PC-3 (cell line): ENCODE measurements at regions not wholly inside any gene's neighbourhood (a gene's known extent, or its start where the extent isn't known, plus 50 kb on each side); places are given as distances from the start of the nearest gene placed in this dataset.

Experiments
- ATAC-seq: fragments of 200-7000 bp; cut with Tn5 transposase; 2 replicates; pipeline ENCODE4 v1.9.1; 2020; ENCODE audit warnings: mild to moderate bottlenecking, moderate library complexity
- BruUV-seq: library from RNA; stranded (reverse); fragments of 400-500 nt; replicated peaks from 2 replicates; lab custom pipeline; 2021; lab: Mats Ljungman, UMichigan
- CTCF ChIA-PET: fragments of 300-600 bp; sonication (Branson Sonifier 250); formaldehyde crosslinking; loops from one replicate; lab custom pipeline; 2022; ENCODE audit warnings: antibody characterized with exemption; lab: Charles Lee
- POLR2A ChIA-PET: fragments of 300-600 bp; sonication (Branson Sonifier 250); formaldehyde crosslinking; loops from one replicate; lab custom pipeline; 2022; ENCODE audit warnings: antibody characterized with exemption; ENCODE audit not compliant: unreplicated experiment; lab: Charles Lee
- DNase-seq: peaks from one replicate; pipeline ENCODE4 v3.0.0-alpha.2; 2015
- H2AFZ ChIP-seq: fragments of 300-600 bp; sonication (generic); 2 replicates; pipeline ENCODE4 v1.6.0; 2016; ENCODE audit warnings: antibody characterized with exemption, low read length
- H3F3A ChIP-seq: fragments of 300-600 bp; sonication (generic); one replicate; pipeline ENCODE4 v1.6.0; 2017; ENCODE audit warnings: antibody characterized with exemption, low read length, control low read depth, mild to moderate bottlenecking; ENCODE audit not compliant: unreplicated experiment
- H3K27ac ChIP-seq: fragments of 300-600 bp; sonication (generic); 2 replicates; pipeline ENCODE4 v1.5.1; 2016; ENCODE audit warnings: mild to moderate bottlenecking, low read length
- H3K27me3 ChIP-seq: fragments of 300-600 bp; sonication (generic); 2 replicates; pipeline ENCODE4 v1.6.1; 2016; ENCODE audit warnings: low read length, mixed read lengths
- H3K36me3 ChIP-seq: fragments of 300-600 bp; sonication (generic); 2 replicates; pipeline ENCODE4 v1.6.1; 2016; ENCODE audit warnings: low read depth, mixed run types, low read length, mixed read lengths
- H3K4me1 ChIP-seq: fragments of 300-600 bp; sonication (generic); 2 replicates; pipeline ENCODE4 v1.5.1; 2016; ENCODE audit warnings: low read length; ENCODE audit not compliant: insufficient read depth
- H3K4me2 ChIP-seq: fragments of 300-600 bp; sonication (generic); 2 replicates; pipeline ENCODE4 v1.6.0; 2016; ENCODE audit warnings: low read length
- H3K4me3 ChIP-seq: fragments of 300-600 bp; sonication (generic); 2 replicates; pipeline ENCODE4 v1.5.1; 2016; ENCODE audit warnings: mild to moderate bottlenecking, low read length, mixed read lengths
- H3K79me2 ChIP-seq: fragments of 300-600 bp; sonication (generic); 2 replicates; pipeline ENCODE4 v1.6.1; 2017; ENCODE audit warnings: low read length, mixed read lengths
- H3K9ac ChIP-seq: fragments of 300-600 bp; sonication (generic); 2 replicates; pipeline ENCODE4 v1.6.0; 2016; ENCODE audit warnings: mild to moderate bottlenecking, low read length
- H3K9me2 ChIP-seq: fragments of 300-600 bp; sonication (generic); replicated peaks from 2 replicates; pipeline ENCODE4 v1.6.1; 2016; ENCODE audit warnings: mixed run types, low read length, mixed read lengths
- H3K9me3 ChIP-seq: fragments of 300-600 bp; sonication (generic); 2 replicates; pipeline ENCODE4 v1.6.1; 2016; ENCODE audit warnings: low read length, mixed read lengths
- H4K20me1 ChIP-seq: fragments of 300-600 bp; sonication (generic); 2 replicates; pipeline ENCODE4 v1.6.1; 2016; ENCODE audit warnings: low read length, mixed read lengths
- EZH2 ChIP-seq: fragments of 300-600 bp; sonication (generic); IDR thresholded peaks from one replicate; pipeline ENCODE4 v1.6.1; 2017; ENCODE audit warnings: antibody characterized with exemption, mild to moderate bottlenecking, low read length; ENCODE audit not compliant: unreplicated experiment
- EZH2phosphoT487 ChIP-seq: fragments of 300-600 bp; sonication (generic); IDR thresholded peaks from 2 replicates; pipeline ENCODE4 v1.6.1; 2018; ENCODE audit warnings: mild to moderate bottlenecking, antibody characterized with exemption, low read length, borderline replicate concordance
- intact Hi-C: fragments of 100-400 bp; cut with micrococcal nuclease; formaldehyde crosslinking; loops from 2 replicates; pipeline ENCODE4 v1.9.0; 2023
- TF ChIP-seq, protein P1 (sequence below): fragments of 300-600 bp; sonication (generic); conservative IDR thresholded peaks from 2 replicates; pipeline ENCODE4 v1.5.1; 2017; ENCODE audit warnings: antibody characterized with exemption, low read depth, mild to moderate bottlenecking, low read length

DNA sequence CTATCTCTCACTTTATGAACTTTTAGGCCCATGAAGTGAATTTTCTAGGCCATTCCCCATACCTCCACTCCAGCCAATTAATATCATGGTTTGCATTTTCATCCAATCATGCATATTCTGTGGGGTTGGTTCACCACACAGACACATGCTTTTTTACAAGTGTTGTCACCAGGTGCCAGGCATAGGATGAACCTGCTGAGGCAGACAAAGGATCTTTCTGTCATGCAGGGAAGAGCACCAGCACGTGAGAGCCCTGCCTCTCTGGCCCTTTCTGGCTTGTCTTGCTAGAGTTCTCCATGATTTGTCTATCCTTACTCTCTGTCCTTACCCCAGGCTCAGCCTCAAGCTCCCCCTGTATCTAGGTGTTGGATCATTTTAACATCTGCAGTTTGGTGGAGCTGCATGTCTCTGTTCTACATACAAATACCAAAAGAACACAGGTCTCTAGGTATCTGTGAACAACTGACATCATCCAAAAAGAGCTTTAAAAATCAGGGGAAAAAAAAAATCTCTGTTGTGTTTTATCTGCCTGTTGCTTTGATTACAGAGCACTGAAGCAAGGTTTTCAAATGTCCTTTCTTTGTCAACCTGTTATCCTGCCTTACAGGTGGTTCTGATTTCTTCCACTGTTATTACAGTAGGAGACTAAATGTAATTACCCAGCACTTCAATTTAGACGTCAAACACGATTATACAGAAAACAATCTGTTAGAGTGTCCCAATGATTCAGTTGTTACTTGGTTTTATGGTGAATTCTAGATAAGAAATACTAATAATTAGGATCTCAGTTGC is 58.4 kb upstream of the GRAMD1B start:
- ChIA-PET POLR2A (no interaction called here), CTCF (no interaction called here)

DNA sequence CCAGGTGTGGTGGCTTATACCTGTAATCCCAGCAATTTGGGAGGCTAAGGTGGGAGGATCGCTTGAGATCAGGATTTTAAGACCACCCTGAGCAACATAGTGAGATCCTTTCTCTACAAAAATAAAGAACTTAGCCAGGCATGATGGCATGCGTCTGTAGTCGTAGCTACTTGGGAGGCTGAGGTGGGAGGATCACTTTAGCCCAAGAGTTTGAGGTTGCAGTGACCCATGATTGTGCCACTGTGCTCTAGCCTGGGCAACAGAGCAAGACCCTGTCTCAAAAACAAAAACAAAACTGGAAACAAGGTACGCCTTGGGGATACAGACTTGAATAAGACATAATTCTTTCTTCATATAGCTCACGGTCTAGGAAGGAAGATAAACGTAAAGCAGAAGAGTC is 63.1 kb upstream of the GRAMD1B start:
- ChIA-PET CTCF (no interaction called here), POLR2A (no interaction called here)
- DNase-seq (no peak), ATAC-seq (no peak)
- Histone ChIP-seq H3K9ac (no peak overlapping the region), H3K4me3 (no peak overlapping the region), H4K20me1 (no peaks in the 10 kb centered on the region), H3K9me2 (no peaks in the 10 kb centered on the region), H3K36me3 (no peaks in the 10 kb centered on the region), H3K4me1 (no peaks in the 10 kb centered on the region), H3K79me2 (no peaks in the 10 kb centered on the region), H3F3A (no peaks in the 10 kb centered on the region), H2AFZ (no peak overlapping the region), H3K27ac (no peak overlapping the region), H3K9me3 (no peaks in the 10 kb centered on the region), H3K27me3 (peaks cover 60% of the 10 kb centered on the region), H3K4me2 (no peak overlapping the region)
- intact Hi-C loops = no loop called here
- no peak for TF ChIP-seq EZH2phosphoT487
- TF ChIP-seq EZH2 = no peak
- TF ChIP-seq, protein P1, sequence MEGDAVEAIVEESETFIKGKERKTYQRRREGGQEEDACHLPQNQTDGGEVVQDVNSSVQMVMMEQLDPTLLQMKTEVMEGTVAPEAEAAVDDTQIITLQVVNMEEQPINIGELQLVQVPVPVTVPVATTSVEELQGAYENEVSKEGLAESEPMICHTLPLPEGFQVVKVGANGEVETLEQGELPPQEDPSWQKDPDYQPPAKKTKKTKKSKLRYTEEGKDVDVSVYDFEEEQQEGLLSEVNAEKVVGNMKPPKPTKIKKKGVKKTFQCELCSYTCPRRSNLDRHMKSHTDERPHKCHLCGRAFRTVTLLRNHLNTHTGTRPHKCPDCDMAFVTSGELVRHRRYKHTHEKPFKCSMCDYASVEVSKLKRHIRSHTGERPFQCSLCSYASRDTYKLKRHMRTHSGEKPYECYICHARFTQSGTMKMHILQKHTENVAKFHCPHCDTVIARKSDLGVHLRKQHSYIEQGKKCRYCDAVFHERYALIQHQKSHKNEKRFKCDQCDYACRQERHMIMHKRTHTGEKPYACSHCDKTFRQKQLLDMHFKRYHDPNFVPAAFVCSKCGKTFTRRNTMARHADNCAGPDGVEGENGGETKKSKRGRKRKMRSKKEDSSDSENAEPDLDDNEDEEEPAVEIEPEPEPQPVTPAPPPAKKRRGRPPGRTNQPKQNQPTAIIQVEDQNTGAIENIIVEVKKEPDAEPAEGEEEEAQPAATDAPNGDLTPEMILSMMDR = no peak
- no TSS peak for BruUV-seq

More for the DNA sequence above, 58.4 kb upstream of the GRAMD1B start:
- Histone ChIP-seq H3K79me2 (no peaks in the 10 kb centered on the region), H3K4me3 (no peak overlapping the region), H3K4me2 (no peak overlapping the region), H3K36me3 (no peaks in the 10 kb centered on the region), H3K9ac (no peak overlapping the region), H2AFZ (no peak overlapping the region), H3K9me2 (no peaks in the 10 kb centered on the region), H3K9me3 (no peaks in the 10 kb centered on the region), H3K4me1 (no peaks in the 10 kb centered on the region), H3K27ac (no peak overlapping the region), H4K20me1 (no peaks in the 10 kb centered on the region), H3K27me3 (peaks cover 44% of the 10 kb centered on the region), H3F3A (no peaks in the 10 kb centered on the region)
- no TSS peak for BruUV-seq
- TF ChIP-seq EZH2phosphoT487 = no peak
- TF ChIP-seq EZH2 = no peak
- TF ChIP-seq, protein P1 = no peak
- DNase-seq (no peak), ATAC-seq (no peak)
- intact Hi-C loops = no loop called here

DNA sequence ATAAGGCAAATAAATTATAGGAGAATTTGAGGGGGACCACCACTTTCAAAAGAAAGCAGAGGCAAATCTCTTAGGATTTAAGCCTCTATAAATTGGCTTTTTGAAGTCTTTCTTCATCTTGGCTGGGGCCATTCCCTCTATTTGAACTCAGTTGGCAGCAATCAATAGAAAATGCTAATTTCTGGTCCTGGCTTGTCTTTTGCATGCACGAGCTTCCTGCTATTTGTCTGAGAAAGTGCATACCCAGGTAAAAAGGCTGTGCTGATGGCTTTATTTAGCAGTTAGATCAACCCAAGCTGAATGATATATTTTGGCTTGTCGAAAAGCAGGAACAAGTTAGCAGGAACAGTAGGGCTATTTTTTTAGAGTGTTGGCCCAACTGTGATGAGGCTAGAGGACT is 64.1 kb upstream of the GRAMD1B start:
- H3K27me3 ChIP-seq = peaks cover 70% of the 10 kb centered on the region
- no peak for DNase-seq
- ATAC-seq = no peak
- H3K4me2 ChIP-seq = no peak overlapping the region
- no peaks in the 10 kb centered on the region for H3K9me3 ChIP-seq
- BruUV-seq = no TSS peak
- POLR2A ChIA-PET = no interaction called here
- H3F3A ChIP-seq = no peaks in the 10 kb centered on the region
- CTCF ChIA-PET = no interaction called here
- H3K4me1 ChIP-seq = no peaks in the 10 kb centered on the region
- no peak for TF ChIP-seq EZH2phosphoT487
- TF ChIP-seq, protein P1 = no peak
- TF ChIP-seq EZH2 = no peak
- no peak overlapping the region for H2AFZ ChIP-seq
- H3K9me2 ChIP-seq = no peaks in the 10 kb centered on the region
- no peak overlapping the region for H3K4me3 ChIP-seq
- no peak overlapping the region for H3K27ac ChIP-seq
- no peaks in the 10 kb centered on the region for H4K20me1 ChIP-seq
- intact Hi-C loops = no loop called here
- no peaks in the 10 kb centered on the region for H3K79me2 ChIP-seq
- H3K9ac ChIP-seq = no peak overlapping the region
- no peaks in the 10 kb centered on the region for H3K36me3 ChIP-seq
